GM10248 (cell line): ENCODE measurements at regions not wholly inside any gene's neighbourhood (a gene's known extent, or its start where the extent isn't known, plus 50 kb on each side); places are given as distances from the start of the nearest gene placed in this dataset.

Experiments used
- CTCF ChIA-PET: fragments of 300-600 bp; sonication (Branson Sonifier 250); formaldehyde crosslinking; extraction: SDS; loops from one replicate; lab custom pipeline; 2021; ENCODE audit warnings: antibody characterized with exemption; lab: Yijun Ruan, JAX
- POLR2A ChIA-PET: fragments of 350-650 bp; sonication (Branson Sonifier 250); formaldehyde crosslinking; extraction: SDS; loops from one replicate; lab custom pipeline; 2020; ENCODE audit warnings: antibody characterized with exemption; lab: Yijun Ruan, JAX
- DNase-seq: peaks from one replicate; pipeline ENCODE4 v3.0.0; 2012; ENCODE audit errors: extremely low spot score
- TF ChIP-seq, protein P1 (sequence below): IDR thresholded peaks from 2 replicates; pipeline ENCODE4 v1.5.1; 2012; ENCODE audit warnings: mild to moderate bottlenecking, low read depth; ENCODE audit errors: extremely low read depth, missing control alignments, control extremely low read depth

DNA sequence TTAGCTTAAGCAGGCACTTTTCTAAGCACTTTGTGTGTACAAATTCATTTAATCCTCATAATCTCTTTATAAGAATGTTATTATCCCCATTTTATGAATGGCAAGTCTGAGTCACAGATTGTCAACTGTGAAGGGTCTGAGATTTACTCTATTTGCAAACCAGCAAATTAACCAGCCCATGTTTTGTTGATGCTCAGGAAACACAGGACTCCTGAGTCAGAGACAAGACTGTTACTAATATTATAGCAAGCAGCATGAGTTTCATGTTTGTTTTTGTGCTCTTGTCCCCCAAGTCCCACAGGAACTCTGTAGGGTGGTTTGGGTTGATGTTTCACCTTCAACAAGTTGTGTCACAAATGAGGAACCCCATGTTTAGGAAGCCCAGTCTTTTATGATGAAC is 182.0 kb upstream of the PPP1R3A start:
- TF ChIP-seq, protein P1, sequence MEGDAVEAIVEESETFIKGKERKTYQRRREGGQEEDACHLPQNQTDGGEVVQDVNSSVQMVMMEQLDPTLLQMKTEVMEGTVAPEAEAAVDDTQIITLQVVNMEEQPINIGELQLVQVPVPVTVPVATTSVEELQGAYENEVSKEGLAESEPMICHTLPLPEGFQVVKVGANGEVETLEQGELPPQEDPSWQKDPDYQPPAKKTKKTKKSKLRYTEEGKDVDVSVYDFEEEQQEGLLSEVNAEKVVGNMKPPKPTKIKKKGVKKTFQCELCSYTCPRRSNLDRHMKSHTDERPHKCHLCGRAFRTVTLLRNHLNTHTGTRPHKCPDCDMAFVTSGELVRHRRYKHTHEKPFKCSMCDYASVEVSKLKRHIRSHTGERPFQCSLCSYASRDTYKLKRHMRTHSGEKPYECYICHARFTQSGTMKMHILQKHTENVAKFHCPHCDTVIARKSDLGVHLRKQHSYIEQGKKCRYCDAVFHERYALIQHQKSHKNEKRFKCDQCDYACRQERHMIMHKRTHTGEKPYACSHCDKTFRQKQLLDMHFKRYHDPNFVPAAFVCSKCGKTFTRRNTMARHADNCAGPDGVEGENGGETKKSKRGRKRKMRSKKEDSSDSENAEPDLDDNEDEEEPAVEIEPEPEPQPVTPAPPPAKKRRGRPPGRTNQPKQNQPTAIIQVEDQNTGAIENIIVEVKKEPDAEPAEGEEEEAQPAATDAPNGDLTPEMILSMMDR = no peak
- ChIA-PET CTCF (no interaction called here), POLR2A (no interaction called here)
- DNase-seq = no peak

DNA sequence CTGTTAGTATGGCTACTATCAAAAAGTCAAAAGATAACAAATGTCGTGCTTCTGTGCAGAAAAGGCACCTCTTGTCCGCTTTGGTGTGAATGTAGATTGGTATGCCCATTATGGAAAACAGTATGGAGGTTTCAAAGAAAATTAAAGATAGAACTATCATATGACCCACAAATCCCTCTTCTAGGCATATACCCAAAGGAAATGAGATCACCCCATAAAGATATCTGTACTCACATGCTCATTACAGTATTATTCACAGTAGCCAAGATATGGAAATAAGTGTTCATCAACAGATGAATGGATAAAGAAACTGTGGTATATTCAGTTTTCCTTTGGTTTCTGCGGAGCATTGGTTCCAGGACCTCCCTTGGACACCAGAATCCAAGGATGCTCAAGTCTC is 180.5 kb upstream of the PPP1R3A start:
- TF ChIP-seq, protein P1 = no peak
- ChIA-PET POLR2A (no interaction called here), CTCF (no interaction called here)
- no peak for DNase-seq

DNA sequence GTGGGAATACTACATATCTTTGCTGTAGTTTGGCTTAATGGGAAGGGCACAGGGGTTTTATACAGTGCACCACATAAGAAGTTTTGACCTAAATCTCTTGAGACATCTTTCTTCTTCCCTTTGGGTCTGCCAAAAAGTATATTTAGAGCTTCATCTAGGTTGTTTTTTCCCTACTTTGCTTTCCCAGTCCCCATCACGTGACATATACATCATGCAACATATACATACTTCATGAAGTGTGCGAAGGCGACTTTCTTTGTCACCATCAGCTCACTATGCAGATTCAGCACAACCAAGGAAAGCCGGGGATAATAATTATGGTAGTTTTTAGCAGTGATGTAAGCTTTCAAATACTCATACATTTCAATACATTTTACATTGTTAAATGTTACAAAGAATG is 177.1 kb upstream of the PPP1R3A start:
- no peak for DNase-seq
- TF ChIP-seq, protein P1 = no peak
- ChIA-PET CTCF (interaction anchor here (1.4 kb wide), 1 partner anchor 15 kb away, joined by 4 read pairs; no protein-coding TSS in a partner anchor), POLR2A (no interaction called here)

DNA sequence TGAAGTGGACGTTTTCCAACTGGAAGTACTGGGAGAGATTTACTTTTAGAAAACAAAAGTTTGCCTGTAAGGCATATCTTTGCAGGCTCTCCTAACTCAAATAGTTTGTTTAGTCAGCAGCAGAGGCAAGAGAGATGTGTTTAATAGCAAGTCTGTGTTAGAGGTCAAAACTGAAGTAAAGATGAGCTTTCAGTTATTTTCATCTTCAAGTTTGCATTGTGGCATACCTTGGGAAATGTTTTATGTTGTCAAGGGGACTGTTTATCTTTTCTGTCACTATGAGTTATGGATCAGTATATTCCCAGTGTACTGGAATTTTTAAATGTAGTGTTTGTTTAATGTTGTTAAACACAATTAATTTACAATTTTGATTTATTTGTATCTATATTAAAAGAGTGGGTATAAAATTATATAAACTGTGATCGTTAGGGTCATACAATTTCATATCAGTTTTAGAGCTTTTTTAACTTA is 169.7 kb upstream of the PPP1R3A start:
- ChIA-PET POLR2A (no interaction called here), CTCF (no interaction called here)
- DNase-seq = no peak

DNA sequence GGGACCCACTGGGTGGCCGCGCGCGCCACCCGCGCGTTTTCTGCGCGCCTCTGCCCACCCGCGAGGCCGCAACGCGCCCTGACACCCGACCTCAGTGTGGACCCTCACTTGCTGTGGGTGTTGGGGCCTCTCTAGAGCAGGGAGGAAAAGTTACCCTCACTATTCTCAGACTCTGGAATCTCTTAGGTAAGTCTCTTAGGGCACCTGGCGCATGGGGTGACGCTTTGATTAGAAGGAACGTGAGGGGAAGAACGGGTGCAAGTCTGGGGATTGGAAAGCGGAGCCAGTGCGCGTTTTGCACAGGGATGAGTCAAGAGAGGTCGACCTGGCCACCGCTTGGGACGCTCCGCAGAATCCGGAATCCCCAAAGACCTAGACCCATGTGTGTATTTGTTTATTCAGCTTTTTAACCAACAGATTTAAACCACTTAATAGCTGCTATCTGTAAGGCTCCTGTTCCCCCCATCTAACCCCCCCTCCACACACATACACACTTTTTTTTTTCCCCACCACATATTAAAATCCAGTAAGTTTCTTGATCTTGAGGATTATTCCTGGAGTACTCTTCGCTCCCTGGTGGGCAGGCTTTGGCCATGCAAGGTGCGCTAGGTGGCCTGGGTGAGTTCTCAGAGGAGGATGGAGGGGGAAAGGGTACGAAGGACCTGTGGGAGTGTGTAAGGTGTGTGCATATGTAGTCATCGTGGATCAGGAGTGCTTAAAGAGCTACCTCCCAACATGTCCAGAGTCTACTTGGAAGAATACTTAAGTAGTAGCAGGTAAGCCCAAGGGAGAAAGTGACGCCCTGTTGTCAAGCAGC is 169.1 kb upstream of the PPP1R3A start:
- CTCF ChIA-PET = no interaction called here
- no peak for DNase-seq
- TF ChIP-seq, protein P1 = no peak
- POLR2A ChIA-PET = no interaction called here

More for the DNA sequence above, 169.7 kb upstream of the PPP1R3A start:
- TF ChIP-seq, protein P1 = no peak

DNA sequence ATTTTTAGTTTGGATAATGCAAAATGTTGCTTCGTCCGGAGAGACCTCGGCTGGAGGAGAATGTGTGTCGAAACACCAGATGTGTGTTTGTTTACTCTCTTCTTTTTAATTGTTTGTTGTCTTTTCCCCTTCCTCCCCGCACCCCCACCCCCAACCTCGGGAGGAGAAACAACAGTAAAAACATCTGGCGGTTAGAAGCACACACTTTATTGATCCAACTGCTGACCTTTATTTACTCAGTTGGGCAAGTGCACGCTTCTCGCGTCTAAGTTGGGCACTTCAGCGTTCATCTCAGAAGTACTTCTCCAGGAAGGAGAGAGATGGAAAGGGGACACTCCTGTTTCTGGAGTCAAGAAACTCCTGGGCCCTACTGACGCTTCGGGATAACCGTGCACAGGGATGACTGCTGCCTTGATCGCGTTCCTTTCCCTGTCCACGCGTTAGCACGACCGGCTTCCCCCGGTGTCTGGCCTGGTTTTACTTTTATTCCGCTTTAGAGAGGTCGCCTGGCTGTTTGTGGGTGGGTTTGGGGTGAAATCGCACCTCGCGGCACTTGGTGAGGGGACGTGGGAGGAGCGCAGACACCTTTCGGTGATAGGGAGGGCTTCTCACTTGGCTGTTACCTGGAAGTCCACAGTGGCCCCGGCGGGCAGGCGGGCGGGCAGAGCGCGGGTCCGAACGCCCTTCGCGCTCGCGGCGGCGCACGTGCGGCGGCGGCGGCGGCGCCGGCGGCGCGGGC is 168.3 kb upstream of the PPP1R3A start:
- ChIA-PET CTCF (no interaction called here), POLR2A (no interaction called here)
- DNase-seq = peak; percentile 21
- TF ChIP-seq, protein P1 = no peak
